Renal cortex interstitium (tissue), 11 donors: ENCODE measurements at regions not wholly inside any gene's neighbourhood (a gene's known extent, or its start where the extent isn't known, plus 50 kb on each side); places are given as distances from the start of the nearest gene placed in this dataset.
"Not testable (repeated sequence)": the region's sequence is repeated elsewhere in the genome, so short reads cannot be mapped to it uniquely, and the experiment has no call there.

ENCODE experiments used
- DNase-seq, 11 donors: peaks; one replicate each; pipeline ENCODE4 v3.0.0-alpha.2; 2013; ENCODE audit warnings: low read depth in 9 of 11, low spot score in 4 of 11; ENCODE audit errors: extremely low read depth in 1 of 11

DNA sequence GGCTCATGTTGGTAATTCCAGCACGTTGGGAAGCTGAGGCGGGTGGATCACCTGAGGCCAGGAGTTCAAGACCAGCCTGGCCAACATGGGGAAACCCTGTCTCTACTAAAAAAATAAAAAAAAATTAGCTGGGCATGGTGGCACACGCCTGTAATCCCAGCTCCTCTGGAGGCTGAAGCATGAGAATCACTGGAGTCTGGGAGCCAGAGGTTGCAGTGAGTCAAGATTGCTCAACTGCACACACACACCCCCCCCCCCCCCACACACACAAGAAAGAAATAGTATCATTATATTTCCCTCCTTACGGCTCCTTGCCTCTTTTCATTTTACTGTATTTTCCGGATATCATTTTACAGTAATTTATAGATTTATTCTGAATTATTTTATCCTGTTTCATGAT lies 963.1 kb upstream of the GOT2 start:
- no peak for DNase-seq

DNA sequence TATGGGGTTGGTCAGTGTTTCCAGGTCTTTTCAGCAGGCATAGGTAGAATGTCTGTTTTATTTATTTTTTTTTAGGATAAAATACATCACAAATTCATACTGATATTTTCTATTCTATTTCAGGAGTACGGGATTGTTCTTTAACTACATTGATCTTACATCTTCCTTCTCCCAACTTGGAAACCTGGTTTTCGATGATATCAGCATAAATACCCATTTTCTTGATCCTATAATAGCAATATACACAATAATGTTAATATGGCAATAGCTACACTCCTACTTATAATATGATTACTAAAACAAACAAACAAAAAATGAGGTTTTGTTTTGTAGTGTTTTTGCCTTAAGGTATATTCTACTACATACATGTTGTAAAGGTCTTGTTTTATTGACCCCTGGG lies 962.4 kb upstream of the GOT2 start:
- DNase-seq: no peak

GRCh38 chr16:59690216-59690615 lies 956.1 kb upstream of the GOT2 start:
- no peak for DNase-seq

DNA sequence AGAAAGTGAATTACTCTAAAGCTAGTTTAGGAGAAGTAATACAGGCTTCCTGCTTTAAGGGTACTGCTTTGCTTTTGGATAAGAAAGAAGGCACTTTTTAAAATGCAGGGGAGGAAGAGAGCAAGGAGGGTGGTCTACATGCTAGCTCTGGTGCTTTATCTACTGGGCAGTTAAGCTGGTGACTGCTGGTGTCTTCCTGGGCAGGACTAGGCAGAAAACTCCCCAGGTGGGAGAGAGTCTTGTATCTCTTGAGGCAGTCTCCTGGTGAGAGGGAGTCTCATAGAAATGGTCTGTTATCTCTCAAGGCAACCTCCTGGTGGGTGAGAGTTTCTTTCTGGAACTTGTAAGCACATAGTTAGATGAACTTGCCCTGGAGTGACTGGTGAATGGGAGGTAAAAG lies 953.9 kb upstream of the GOT2 start:
- no peak for DNase-seq

DNA sequence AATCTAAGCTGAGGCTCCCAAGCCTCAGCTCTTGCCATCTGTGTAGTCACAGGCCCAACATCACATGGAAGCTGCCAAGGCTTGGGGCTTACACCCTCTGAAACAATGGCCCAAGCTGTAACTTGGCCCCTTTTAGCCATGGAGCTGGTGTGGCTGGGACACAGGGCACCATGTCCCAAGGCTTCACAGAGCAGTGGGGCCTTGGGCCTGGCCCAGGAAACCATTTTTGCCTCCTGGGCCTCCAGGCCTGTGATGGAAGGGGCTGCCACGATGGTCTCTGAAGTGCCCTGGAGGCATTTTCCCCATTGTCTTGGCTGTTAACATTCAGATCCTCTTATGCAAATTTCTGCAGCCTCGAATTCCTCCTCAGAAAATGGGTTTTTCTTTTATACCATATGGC lies 952.3 kb upstream of the GOT2 start:
- no peak for DNase-seq

DNA sequence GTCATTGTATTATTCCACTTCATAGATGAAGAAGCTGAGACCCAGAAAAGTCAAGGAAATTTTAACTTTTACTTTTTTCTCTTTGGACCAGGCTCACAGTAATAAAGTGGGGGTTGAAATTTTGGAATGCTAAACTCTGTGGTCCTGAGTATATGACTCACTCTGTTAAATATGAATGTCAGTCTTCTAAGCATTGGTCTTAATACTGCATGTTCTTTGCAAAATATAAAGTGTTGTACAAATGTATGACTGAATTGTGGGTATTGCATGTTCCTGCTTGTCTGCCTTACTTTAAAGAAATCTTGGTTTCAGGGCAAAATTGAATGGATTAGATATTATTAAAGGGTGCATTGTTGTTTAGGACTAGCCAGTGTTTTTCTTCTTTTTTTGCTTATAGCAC lies 950.8 kb upstream of the GOT2 start:
- no peak for DNase-seq

DNA sequence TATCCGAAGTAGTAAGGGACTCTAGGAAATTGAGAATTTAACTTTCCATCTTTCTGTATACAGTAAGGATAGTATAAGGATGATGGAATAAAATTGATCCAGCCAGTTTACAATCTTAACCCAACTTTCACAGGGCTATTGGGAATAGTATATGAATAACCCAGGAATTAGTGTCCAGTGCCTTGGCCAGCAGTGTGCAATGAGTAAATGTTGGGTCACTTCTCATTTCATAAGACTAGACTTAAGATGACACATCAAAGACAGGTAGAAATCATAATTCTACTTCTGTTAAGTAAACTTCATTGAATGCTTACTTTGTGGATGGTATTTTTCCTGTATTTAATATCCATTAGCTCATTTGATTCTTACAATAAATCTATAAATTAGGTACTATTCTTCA lies 949.6 kb upstream of the GOT2 start:
- no peak for DNase-seq

DNA sequence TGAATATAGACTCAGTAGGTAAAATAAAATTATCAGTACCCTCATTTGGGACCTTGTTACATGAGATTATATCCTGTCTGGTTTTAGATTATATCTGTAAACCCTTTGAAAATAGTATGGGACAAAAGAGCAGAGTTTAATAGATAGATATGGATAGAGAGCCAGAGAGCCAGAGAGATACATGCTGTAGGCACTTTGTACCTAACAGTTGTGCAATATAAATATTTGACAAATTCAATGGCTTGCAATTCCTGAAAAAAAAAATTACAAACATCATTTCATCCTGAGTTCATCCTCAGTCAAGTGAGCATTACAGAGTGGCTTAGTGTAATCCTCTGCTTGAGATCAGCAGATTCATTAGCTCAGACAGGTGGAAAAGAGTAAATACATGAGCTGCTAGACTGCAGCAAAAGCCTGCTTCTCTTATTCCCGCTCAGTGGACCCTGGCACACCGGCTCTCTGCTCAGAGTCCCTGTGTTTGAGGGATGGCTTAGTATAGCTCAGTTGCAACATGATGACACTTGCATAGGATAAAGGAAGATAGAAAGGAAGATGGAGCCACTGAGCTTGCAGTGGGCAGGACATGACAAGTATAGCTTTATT lies 931.6 kb upstream of the GOT2 start:
- DNase-seq: no peak

GRCh38 chr16:59658572-59658971 lies 924.5 kb upstream of the GOT2 start:
- DNase-seq: no peak

GRCh38 chr16:59655031-59655430 lies 920.9 kb upstream of the GOT2 start:
- DNase-seq: no peak

- no peak for DNase-seq
These were observed 920.3 kb upstream of the GOT2 start for GRCh38 chr16:59654455-59654854.

DNA sequence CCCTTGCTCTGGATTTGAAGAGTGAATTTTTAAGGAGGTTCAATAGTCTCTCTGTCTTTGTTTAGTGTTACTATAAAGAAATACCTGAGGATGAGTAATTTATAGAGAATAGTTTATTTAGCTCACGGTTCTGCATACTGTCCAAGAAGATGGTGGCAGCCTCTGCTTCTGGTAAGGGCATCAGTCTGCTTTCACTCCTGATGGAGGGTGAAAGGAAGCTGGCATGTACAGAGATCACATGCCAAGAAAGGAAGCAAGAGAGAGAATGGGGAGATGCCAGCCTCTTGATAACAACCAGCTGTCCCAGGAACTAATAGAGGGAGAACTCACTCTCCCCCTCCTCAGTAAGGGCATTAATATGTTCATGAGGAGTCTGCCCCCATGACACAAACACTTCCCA lies 917.5 kb upstream of the GOT2 start:
- DNase-seq: no peak

- no peak for DNase-seq
These were observed 911.1 kb upstream of the GOT2 start for GRCh38 chr16:59645194-59645593.

GRCh38 chr16:59635674-59636073 lies 901.6 kb upstream of the GOT2 start:
- no peak for DNase-seq

GRCh38 chr16:59634951-59635350 lies 900.8 kb upstream of the GOT2 start:
- DNase-seq: no peak

- no peak for DNase-seq
These were observed 900.0 kb upstream of the GOT2 start for GRCh38 chr16:59634004-59634579.

GRCh38 chr16:59632276-59632855 lies 898.2 kb upstream of the GOT2 start:
- DNase-seq: no peak

- DNase-seq: not testable (repeated sequence)
These were observed 890.3 kb upstream of the GOT2 start for GRCh38 chr16:59624381-59624780.

GRCh38 chr16:59614466-59615240 lies 880.5 kb upstream of the GOT2 start:
- no peak for DNase-seq

GRCh38 chr16:59612910-59613620 lies 878.9 kb upstream of the GOT2 start:
- not testable (repeated sequence) for DNase-seq
